Stomach (tissue), 8 donors: ENCODE measurements at regions not wholly inside any gene's neighbourhood (a gene's known extent, or its start where the extent isn't known, plus 50 kb on each side); places are given as distances from the start of the nearest gene placed in this dataset.

Experiments
- DNase-seq, 2 donors: peaks; one replicate each; pipeline versions ENCODE4 v3.0.0 to v3.0.0-alpha.2; 2013 to 2019
- H3K27ac ChIP-seq, 5 donors: fragments of 200-600 bp in 4 of 5; sonication (generic) in 4 of 5; one replicate each; pipeline ENCODE4 v1.5.1; 2013 to 2019; ENCODE audit warnings: mild to moderate bottlenecking in 1 of 5, moderate library complexity in 1 of 5
- H3K27me3 ChIP-seq, 3 donors: fragments of 200-600 bp; sonication (generic); one replicate each; pipeline ENCODE4 v1.5.1; 2017 to 2019; ENCODE audit warnings: mixed run types in 1 of 3
- H3K36me3 ChIP-seq, 4 donors: fragments of 200-600 bp; sonication (generic); 1 replicate in 3 of 4; 2 replicates in 1 of 4; pipeline ENCODE4 v1.5.1; 2016 to 2019
- H3K4me1 ChIP-seq, 4 donors: fragments of 200-600 bp; sonication (generic); one replicate each; pipeline ENCODE4 v1.5.1; 2016 to 2019
- H3K4me3 ChIP-seq, 4 donors: fragments of 200-600 bp; sonication (generic) in 3 of 4; one replicate each; pipeline ENCODE4 v1.5.1; 2016 to 2019; ENCODE audit warnings: mild to moderate bottlenecking in 1 of 4
- H3K9me3 ChIP-seq, 4 donors: fragments of 200-600 bp; sonication (generic); one replicate each; pipeline ENCODE4 v1.5.1; 2016 to 2019
- EP300 ChIP-seq: sonication (generic); formaldehyde crosslinking; IDR thresholded peaks from one replicate; pipeline ENCODE4 v1.6.1; 2017; ENCODE audit warnings: antibody characterized with exemption
- POLR2A ChIP-seq, 4 donors: fragments of 450-650 bp; IDR thresholded peaks; one replicate each; pipeline ENCODE4 v1.6.1; 2016; ENCODE audit warnings: antibody characterized with exemption in 4 of 4, control low read depth in 2 of 4, mild to moderate bottlenecking in 1 of 4, moderate library complexity in 1 of 4
- POLR2AphosphoS5 ChIP-seq, 3 donors: sonication (generic); formaldehyde crosslinking; IDR thresholded peaks; one replicate each; pipeline ENCODE4 v1.6.1; 2016; ENCODE audit warnings: antibody characterized with exemption in 3 of 3
- WGBS, 5 donors: extraction: QIAGEN DNeasy Blood & Tissue Kit in 3 of 5; methylation state at CpG; one replicate each; pipeline versions ENCODE4 v1.1.5 to v1.1.7; 2013 to 2018; 5-methylcytosine and 5-hydroxymethylcytosine counted together
- intact Hi-C: fragments of 100-400 bp; cut with DNase I; formaldehyde crosslinking; loops from one replicate; pipeline ENCODE4 v1.15.1; 2023; ENCODE audit warnings: low total_unique reads
- TF ChIP-seq, protein P1 (sequence below), 7 experiments: fragments of 450-650 bp in 4 of 7; fragments of 200-600 bp in 3 of 7; sonication (generic) in 3 of 7; IDR thresholded peaks; one replicate each; pipeline ENCODE4 v1.5.1; 2016 to 2019; ENCODE audit warnings: antibody characterized with exemption in 7 of 7, control low read depth in 2 of 7, mild to moderate bottlenecking in 1 of 7
- donor health status: healthy with polysubstance abuse.
- donor health status: Bipolar disorder and iron deficiency.
- donor health status: healthy.

DNA sequence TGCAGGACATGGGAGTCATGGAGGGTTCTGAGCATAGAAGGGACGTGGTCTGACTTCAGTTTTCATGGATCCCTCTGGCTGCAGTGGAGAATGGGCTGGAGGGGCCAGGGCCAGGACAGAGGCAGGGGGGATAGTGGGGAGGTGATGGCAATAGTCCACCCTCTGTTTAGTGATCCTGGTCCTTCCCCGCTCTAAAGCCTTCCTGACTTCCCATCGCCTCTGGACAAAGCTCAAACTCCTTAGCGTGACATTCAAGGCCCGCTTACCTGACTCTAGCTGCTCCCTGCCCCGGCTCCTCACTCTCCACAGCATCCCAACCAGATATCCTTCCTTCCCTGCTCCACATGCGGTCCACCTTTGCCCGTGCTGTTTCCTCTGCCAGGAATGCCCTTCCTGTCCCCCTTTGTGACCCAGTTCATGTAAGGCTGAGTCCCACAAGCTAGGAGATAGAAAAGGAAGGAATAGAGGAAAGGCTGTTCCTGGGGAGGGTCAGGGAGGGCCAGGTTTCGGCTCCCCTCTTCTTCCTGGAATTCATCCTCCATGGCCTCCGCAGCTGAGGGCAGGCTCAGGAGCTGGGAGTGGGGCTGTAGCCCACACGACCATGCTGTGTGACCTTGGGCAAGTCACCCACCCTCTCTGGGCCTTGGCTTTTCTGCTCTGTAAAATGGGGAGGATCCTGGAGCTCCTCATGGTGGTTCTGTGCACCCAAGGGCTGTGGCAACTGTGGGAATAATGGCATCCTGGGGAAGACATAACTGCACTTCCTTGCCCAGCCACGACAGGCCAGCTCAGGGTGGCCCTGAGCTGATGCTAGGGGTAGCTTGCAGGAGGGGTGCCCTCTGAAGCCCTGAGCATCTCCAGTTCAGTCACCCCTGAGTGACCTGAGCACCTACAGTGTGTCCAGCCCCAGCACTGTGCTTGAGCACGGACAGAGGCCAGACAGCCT, 116.1 kb downstream of the CEBPB start:
- intact Hi-C loops = no loop called here
- WGBS, 5 donors = 83 to 85% (median 84%) methylated on average over 12 to 13 of the region's 13 CpGs
- Histone ChIP-seq H3K27ac (peak overlapping the region; percentile 53 to 93 (median 88)), H3K36me3 (no peaks in the 10 kb centered on the region), H3K4me1 (peaks cover 41 to 94% (median 65%) of the 10 kb centered on the region in 4 donors), H3K27me3 (no peaks in the 10 kb centered on the region), H3K9me3 (no peaks in the 10 kb centered on the region), H3K4me3 (no peak overlapping the region)
- DNase-seq = no peak
- no peak for TF ChIP-seq POLR2A (IDR thresholded peaks at IDR 0.05)
- TF ChIP-seq EP300 = no peak
- TF ChIP-seq POLR2AphosphoS5 (IDR thresholded peaks at IDR 0.05) = no peak
- TF ChIP-seq, protein P1, sequence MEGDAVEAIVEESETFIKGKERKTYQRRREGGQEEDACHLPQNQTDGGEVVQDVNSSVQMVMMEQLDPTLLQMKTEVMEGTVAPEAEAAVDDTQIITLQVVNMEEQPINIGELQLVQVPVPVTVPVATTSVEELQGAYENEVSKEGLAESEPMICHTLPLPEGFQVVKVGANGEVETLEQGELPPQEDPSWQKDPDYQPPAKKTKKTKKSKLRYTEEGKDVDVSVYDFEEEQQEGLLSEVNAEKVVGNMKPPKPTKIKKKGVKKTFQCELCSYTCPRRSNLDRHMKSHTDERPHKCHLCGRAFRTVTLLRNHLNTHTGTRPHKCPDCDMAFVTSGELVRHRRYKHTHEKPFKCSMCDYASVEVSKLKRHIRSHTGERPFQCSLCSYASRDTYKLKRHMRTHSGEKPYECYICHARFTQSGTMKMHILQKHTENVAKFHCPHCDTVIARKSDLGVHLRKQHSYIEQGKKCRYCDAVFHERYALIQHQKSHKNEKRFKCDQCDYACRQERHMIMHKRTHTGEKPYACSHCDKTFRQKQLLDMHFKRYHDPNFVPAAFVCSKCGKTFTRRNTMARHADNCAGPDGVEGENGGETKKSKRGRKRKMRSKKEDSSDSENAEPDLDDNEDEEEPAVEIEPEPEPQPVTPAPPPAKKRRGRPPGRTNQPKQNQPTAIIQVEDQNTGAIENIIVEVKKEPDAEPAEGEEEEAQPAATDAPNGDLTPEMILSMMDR (IDR thresholded peaks at IDR 0.05) = no peak

DNA sequence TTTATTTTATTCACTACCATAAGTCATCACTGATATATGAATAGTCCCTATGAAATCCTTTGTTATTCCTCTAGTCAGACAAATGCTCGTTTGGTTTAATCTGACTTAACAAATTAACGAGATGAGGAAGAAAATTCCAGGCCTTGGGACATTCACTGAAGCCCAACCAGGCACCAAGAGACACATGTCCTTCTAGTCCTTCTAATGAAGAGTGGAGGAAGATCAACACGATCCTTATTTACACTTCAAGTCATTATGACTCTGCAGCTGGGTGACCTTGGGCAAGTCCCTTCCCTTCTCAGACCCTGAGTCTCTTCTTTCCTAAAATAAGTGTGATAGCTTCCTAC, 117.5 kb downstream of the CEBPB start:
- Histone ChIP-seq H3K9me3 (no peaks in the 10 kb centered on the region), H3K4me3 (no peak overlapping the region), H3K27me3 (no peaks in the 10 kb centered on the region), H3K36me3 (no peaks in the 10 kb centered on the region), H3K4me1 (peaks cover 52 to 94% (median 74%) of the 10 kb centered on the region in 4 donors), H3K27ac (peak overlapping the region; percentile 78 to 93 (median 88))
- TF ChIP-seq, protein P1 (IDR thresholded peaks at IDR 0.05) = no peak
- TF ChIP-seq POLR2A (IDR thresholded peaks at IDR 0.05) (no peak), EP300 (no peak), POLR2AphosphoS5 (IDR thresholded peaks at IDR 0.05) (no peak)
- WGBS, 5 donors = 45 to 59% (median 52%) methylated on average over 3 of the region's 3 CpGs
- intact Hi-C loops = no loop called here
- DNase-seq = no peak

DNA sequence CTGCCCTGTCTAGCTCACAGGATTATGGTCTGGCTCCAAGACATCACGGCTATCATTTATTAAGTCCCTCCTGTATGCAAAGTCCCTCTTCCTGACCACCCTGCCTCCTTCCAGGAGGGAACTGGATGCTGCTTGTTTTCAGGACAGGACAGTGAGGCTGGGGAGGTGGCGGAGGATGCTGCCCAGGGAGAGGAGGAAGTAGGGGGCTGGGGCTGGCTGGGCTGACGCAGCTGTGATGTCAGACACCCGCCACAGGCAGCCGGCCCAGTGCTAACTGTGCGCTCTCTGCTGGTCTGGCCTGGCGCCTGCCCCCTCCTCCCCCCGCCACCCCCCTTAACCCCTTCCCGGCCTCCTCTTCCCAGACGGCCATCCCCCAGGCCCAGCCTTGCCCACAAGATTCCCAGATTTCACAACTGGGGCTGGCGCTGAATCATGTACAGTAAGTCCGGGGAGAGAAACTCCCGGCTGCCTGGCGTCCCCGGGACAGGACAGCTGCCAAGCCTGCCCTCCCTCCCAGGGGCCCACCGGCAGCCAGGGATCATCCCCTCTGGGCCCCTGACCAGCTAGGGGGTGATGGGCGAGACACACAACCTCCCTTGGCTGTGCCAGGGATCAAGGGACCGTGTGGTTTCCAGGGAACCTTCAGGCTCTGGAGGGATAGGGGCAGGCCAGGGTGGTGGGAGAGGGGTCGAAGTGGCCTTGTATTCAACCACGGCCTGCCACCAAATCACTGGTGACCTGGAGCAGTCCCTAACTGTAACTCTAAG, 118.1 kb downstream of the CEBPB start:
- intact Hi-C loops = no loop called here
- DNase-seq = peak; percentile 80 to 94
- 15 to 44% (median 27%) methylated on average over 5 to 20 of the region's 20 CpGs for WGBS, 5 donors
- peaks cover 51 to 91% (median 72%) of the 10 kb centered on the region in 4 donors for H3K4me1 ChIP-seq
- H3K9me3 ChIP-seq = no peaks in the 10 kb centered on the region
- peak overlapping the region; percentile 78 to 93 (median 88) for H3K27ac ChIP-seq
- H3K36me3 ChIP-seq = no peaks in the 10 kb centered on the region
- no peak overlapping the region for H3K4me3 ChIP-seq
- H3K27me3 ChIP-seq = no peaks in the 10 kb centered on the region
- TF ChIP-seq EP300 = peak; percentile 70
- peak; percentile 70 to 78 (median 72) for TF ChIP-seq POLR2AphosphoS5 (IDR thresholded peaks at IDR 0.05)
- TF ChIP-seq, protein P1 (IDR thresholded peaks at IDR 0.05) = peak in 1 of 7 experiments; percentile 38
- TF ChIP-seq POLR2A (IDR thresholded peaks at IDR 0.05) = no peak

DNA sequence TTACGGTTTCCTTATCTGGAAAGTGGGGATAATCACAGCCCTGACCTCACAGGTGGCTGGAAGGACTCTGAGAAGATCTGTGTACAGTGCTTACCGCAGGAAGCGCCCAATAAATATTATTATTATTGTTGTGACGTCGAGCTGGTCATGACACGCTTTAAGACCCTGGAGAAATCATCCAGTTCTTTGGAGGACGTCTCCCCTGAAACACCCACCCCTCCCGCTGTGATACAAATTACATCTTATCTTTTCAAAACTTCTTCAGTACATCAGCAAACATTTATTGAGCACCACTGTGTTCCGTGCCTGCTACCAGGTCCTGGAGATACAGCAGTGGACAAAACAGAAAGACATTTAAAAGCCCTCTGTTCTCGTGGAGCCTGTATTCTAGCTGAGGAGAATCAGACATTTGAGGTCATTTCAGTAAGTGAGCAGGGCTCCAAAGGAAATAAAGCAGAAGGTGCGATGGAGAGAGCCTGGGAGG, 118.7 kb downstream of the CEBPB start:
- peak overlapping the region; percentile 53 to 93 (median 88) for H3K27ac ChIP-seq
- DNase-seq = peak in 1 of 2 donors; percentile 59
- TF ChIP-seq POLR2AphosphoS5 (IDR thresholded peaks at IDR 0.05) (no peak), EP300 (no peak), POLR2A (IDR thresholded peaks at IDR 0.05) (no peak)
- TF ChIP-seq, protein P1 (IDR thresholded peaks at IDR 0.05) = no peak
- no peaks in the 10 kb centered on the region for H3K27me3 ChIP-seq
- no peaks in the 10 kb centered on the region for H3K9me3 ChIP-seq
- H3K4me1 ChIP-seq = peaks cover 45 to 85% (median 66%) of the 10 kb centered on the region in 4 donors
- WGBS, 5 donors = 40 to 55% (median 49%) methylated on average over 11 of the region's 11 CpGs
- no peaks in the 10 kb centered on the region for H3K36me3 ChIP-seq
- intact Hi-C loops = no loop called here
- H3K4me3 ChIP-seq = no peak overlapping the region
